ENCODE measurements at regions not wholly inside any gene's neighbourhood (a gene's known extent, or its start where the extent isn't known, plus 50 kb on each side); places are given as distances from the start of the nearest gene placed in this dataset.

DNA sequence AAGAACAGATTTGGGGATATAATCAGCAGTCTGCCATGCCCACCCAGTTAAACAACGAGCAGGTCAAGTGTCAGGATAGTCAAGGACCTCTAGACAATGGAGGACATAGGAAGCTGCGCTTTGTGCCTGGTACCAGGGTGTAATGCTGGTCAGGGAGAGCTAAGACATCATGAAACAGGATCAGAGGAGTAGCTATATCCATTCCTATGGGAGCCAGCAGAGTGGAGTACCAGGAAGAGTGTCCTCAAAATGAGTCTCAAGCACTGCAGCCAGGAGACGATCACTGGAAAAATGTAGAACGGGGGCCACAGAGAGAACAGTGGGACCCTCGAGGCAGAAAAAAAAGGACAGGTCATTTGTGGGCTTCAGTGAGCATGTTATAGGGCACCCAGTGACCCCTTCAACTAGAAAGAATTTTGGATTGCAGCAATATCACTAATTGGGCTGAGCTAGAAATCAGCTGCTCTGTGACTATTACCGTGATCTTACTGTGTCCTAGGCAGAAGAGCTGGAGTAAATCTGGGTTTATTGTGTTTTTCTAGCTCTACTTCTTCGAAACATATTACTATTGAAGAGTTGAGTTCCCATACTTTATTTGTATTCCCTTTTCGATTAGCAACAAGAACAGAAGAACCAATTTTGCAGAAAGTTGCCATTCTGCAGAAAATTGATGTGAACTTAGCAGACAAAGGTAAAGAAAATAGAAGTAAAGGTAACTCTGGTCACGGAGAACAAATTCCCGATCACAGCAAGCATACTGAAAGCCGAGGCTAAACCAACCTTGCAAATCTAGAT is 319.6 kb downstream of the AHR start:
- TF ChIP-seq, protein P1, sequence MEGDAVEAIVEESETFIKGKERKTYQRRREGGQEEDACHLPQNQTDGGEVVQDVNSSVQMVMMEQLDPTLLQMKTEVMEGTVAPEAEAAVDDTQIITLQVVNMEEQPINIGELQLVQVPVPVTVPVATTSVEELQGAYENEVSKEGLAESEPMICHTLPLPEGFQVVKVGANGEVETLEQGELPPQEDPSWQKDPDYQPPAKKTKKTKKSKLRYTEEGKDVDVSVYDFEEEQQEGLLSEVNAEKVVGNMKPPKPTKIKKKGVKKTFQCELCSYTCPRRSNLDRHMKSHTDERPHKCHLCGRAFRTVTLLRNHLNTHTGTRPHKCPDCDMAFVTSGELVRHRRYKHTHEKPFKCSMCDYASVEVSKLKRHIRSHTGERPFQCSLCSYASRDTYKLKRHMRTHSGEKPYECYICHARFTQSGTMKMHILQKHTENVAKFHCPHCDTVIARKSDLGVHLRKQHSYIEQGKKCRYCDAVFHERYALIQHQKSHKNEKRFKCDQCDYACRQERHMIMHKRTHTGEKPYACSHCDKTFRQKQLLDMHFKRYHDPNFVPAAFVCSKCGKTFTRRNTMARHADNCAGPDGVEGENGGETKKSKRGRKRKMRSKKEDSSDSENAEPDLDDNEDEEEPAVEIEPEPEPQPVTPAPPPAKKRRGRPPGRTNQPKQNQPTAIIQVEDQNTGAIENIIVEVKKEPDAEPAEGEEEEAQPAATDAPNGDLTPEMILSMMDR (IDR thresholded peaks at IDR 0.05) = no peak
- TF ChIP-seq POLR2A (IDR thresholded peaks at IDR 0.05) = no peak
